ENCODE measurements at regions not wholly inside any gene's neighbourhood (a gene's known extent, or its start where the extent isn't known, plus 50 kb on each side); places are given as distances from the start of the nearest gene placed in this dataset.

DNA sequence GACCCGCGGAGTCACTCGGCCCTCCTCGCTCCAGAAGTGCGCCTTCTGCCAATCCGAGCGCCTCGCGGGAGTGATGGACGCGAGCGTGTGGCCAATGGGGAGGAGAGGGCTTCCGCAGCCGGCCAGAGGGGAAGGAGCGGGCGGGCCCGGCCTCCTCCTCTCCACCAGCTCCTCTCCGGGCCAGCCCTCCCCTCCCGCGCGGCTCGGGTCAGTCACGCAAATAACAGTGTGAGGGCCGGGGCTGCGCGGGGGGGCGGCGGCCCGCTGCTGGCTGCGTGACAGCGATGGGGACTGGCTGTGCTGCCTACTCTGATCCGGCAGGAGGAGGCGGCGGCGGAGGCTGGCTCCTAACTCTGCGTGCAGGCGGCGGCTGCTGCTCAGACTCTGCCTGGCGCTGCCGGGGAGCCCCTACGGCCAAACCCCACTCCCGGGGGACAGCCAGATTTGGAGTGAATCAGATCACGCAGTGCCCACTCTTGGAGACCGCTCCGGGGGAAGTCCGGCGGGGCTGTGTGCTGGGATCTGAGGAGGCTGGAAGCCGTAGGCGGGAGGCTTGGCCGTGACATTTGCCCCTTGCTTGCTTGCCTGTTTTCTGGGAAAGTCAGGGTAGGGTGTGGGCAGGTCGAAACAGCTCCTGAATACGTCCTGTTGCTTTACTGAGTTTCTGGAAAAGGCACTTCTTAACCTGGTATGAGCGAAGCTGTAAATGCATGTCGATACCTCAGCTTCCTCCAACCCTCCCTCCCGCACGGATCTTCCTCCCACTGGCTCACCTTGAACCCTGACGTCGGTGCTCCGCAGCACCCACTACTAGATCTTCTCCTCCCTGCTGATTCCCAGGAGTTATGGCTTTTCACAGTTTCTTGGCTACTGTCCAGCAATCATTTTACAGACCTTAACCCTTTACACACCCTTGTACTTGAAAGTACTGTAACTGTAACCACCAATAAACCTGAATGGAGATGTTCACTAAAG, 97.9 kb upstream of the SERTAD2 start (continued):
- TF ChIP-seq, protein P1, sequence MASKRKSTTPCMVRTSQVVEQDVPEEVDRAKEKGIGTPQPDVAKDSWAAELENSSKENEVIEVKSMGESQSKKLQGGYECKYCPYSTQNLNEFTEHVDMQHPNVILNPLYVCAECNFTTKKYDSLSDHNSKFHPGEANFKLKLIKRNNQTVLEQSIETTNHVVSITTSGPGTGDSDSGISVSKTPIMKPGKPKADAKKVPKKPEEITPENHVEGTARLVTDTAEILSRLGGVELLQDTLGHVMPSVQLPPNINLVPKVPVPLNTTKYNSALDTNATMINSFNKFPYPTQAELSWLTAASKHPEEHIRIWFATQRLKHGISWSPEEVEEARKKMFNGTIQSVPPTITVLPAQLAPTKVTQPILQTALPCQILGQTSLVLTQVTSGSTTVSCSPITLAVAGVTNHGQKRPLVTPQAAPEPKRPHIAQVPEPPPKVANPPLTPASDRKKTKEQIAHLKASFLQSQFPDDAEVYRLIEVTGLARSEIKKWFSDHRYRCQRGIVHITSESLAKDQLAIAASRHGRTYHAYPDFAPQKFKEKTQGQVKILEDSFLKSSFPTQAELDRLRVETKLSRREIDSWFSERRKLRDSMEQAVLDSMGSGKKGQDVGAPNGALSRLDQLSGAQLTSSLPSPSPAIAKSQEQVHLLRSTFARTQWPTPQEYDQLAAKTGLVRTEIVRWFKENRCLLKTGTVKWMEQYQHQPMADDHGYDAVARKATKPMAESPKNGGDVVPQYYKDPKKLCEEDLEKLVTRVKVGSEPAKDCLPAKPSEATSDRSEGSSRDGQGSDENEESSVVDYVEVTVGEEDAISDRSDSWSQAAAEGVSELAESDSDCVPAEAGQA (IDR thresholded peaks at IDR 0.05; ENCODE audit: low read depth) = no peak
- TF ChIP-seq, protein P1 (CRISPR knock-in tag; IDR thresholded peaks at IDR 0.05; ENCODE audit: borderline replicate concordance) = no peak
- TF ChIP-seq ZNF468 (CRISPR knock-in tag; IDR thresholded peaks at IDR 0.05) (no peak), PLSCR1 (CRISPR knock-in tag; IDR thresholded peaks at IDR 0.05; ENCODE audit: borderline replicate concordance) (no peak), SMAD3 (CRISPR knock-in tag; IDR thresholded peaks at IDR 0.05) (peak; percentile 59), ZNF180 (CRISPR knock-in tag; IDR thresholded peaks at IDR 0.05; ENCODE audit: borderline replicate concordance, low read depth) (peak; percentile 15; the same call in 1 of the 2 replicates), TP53 (CRISPR knock-in tag; conservative IDR thresholded peaks at IDR 0.05) (no peak), PRMT3 (CRISPR knock-in tag; IDR thresholded peaks at IDR 0.05; ENCODE audit: borderline replicate concordance, low read depth) (no peak), RARG (CRISPR knock-in tag; IDR thresholded peaks at IDR 0.05; ENCODE audit: low read depth) (0 out of 2 replicates have a peak, but pooled peaks have one; percentile 85), ZNF629 (CRISPR knock-in tag; conservative IDR thresholded peaks at IDR 0.05) (no peak), ZSCAN22 (CRISPR knock-in tag; IDR thresholded peaks at IDR 0.05) (no peak), ERF (CRISPR knock-in tag; IDR thresholded peaks at IDR 0.05) (0 out of 2 replicates have a peak, but pooled peaks have one; percentile 15), ZNF564 (CRISPR knock-in tag; IDR thresholded peaks at IDR 0.05) (0 out of 2 replicates have a peak, but pooled peaks have one; percentile 36), SATB2 (CRISPR knock-in tag; IDR thresholded peaks at IDR 0.05) (peak; percentile 56; the same call in 1 of the 2 replicates), ZIK1 (CRISPR knock-in tag; IDR thresholded peaks at IDR 0.05; ENCODE audit: borderline replicate concordance, low read depth) (peak; percentile 69; the same call in 1 of the 2 replicates), RORA (CRISPR knock-in tag; IDR thresholded peaks at IDR 0.05) (no peak), ZFP36L2 (CRISPR knock-in tag; IDR thresholded peaks at IDR 0.05) (no peak), FOXA3 (CRISPR knock-in tag; IDR thresholded peaks at IDR 0.05) (peak; percentile 49; the same call in 1 of the 2 replicates), ISL2 (CRISPR knock-in tag; IDR thresholded peaks at IDR 0.05) (peak; percentile 34; the same call in 1 of the 2 replicates), HES4 (CRISPR knock-in tag; IDR thresholded peaks at IDR 0.05; ENCODE audit: borderline replicate concordance) (0 out of 2 replicates have a peak, but pooled peaks have one; percentile 76), MATR3 (CRISPR knock-in tag; IDR thresholded peaks at IDR 0.05) (no peak), EED (CRISPR knock-in tag; IDR thresholded peaks at IDR 0.05) (peak; percentile 83; the same call in 1 of the 2 replicates), HDAC2 (CRISPR knock-in tag; IDR thresholded peaks at IDR 0.05) (peak; percentile 31; the same call in 1 of the 2 replicates), ZC3H13 (CRISPR knock-in tag; IDR thresholded peaks at IDR 0.05) (no peak), NKX3-1 (CRISPR knock-in tag; IDR thresholded peaks at IDR 0.05) (no peak)

Measured in HepG2 (cell line).